ENCODE measurements at regions not wholly inside any gene's neighbourhood (a gene's known extent, or its start where the extent isn't known, plus 50 kb on each side); places are given as distances from the start of the nearest gene placed in this dataset.

DNA sequence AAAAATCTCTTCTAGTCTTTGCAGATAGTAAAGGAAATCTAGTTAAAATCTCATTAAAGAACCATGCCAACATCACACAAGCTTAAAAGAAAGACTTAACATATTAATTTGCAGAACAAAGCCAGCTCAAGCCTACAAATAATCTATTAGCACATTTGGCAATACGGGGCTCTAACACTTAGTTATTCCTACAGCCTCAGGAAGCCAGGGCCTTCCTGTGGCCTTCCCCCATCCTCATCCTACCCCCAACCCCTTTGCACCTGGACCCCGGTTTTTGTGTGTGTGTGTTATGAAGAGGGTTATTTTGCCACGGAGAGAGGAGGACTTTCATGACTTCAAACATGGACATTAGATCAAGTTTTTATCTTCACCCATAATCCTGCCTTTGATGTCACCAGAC, 64.6 kb downstream of the FOXB2 start:
- DNase-seq (ENCODE audit: low spot score) = no peak

DNA sequence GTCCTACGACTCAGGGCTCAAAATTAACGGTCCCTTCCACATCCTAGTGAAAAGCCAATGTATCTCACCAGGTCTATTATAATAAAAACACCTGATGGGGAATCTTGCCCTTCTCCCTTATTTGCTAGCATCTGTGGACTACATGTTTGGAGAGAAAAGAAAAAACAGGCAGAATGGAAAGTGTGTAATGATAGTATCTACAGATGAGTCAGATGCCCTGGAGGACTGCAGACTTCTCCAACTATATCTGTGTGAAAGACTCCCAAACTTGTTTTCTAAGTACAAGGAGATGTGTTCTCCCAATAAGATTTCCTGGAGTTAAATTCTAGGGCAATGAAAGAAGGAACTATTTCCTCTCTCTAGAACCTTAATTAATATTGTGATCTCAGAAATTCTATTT, 66.0 kb downstream of the FOXB2 start:
- DNase-seq (ENCODE audit: low spot score) = no peak

DNA sequence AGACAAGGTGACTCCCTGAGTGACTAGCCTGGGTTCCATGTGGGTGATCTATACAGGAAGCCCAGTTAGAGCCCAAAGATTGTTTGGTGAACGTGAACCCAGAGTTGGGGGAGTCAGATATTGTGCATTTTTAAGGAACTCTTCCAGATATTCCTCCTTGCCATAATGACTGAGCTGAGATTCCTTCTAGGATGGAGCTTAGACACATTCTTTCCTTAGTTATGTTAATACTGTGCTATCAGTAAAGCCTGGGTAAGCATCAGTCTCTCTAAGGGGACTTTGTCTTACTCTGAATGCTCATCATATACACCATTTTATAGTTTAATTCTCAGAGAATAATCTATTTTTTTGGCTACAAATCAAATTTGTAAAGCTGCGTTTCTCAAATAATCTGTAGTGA, 68.1 kb downstream of the FOXB2 start:
- DNase-seq (ENCODE audit: low spot score) = no peak

DNA sequence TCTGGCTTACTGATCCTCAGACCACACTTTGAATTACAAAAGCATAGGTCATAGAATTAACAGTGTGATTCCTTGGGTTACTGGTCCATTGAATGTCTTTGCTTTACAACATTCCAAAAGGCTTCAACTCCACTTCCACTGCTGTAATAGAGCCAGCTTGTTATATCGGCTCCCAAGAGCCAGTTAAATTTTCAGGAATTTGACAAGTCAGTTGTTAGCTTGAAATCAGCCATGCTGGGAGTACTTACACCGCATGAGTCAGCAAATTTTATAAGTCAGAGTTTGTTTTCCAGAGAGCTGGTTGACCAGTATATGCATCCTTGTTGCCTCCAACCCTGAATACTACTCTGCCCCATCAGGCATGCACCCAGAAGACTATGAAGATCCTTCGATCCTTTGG, 73.1 kb downstream of the FOXB2 start:
- peak; percentile 28 for DNase-seq (ENCODE audit: low spot score)

DNA sequence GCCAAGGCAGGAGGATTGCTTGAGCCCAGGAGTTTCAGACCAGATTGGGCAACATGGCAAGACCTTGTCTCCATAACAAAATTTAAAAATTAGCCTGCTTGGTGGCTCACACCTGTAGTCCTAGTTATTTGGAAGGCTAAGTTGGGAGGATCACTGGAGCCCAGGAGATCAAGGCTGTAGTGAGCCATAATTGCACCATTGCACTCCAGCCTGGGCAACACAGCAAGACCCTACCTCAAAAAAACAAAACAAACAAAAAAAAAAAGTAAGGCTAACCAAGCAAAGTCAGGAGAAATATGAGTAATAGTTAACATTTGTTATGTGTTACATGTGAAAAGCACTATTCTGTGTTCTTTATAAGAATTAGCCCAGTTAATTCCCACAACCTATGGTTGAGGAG, 74.7 kb downstream of the FOXB2 start:
- no peak for DNase-seq (ENCODE audit: low spot score)

DNA sequence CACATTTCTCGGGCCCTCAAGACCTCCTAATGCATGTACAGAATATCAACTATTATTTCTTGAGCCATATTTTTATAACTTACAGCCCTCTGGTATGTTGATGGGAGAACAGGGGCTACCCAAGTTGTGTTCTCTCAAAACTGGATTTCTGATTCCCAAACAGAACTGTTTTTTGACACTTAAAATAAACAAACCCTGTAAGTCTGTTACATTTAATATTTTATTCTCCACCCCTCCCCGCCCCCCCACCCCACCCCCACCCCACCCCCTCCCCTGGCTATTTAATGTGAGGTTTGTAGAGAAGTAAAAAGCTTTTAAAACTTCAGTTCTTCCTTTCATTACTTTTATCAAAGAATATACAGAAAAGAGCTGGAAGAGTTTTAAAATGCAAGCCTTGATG, 77.9 kb downstream of the FOXB2 start:
- DNase-seq (ENCODE audit: low spot score) = no peak

DNA sequence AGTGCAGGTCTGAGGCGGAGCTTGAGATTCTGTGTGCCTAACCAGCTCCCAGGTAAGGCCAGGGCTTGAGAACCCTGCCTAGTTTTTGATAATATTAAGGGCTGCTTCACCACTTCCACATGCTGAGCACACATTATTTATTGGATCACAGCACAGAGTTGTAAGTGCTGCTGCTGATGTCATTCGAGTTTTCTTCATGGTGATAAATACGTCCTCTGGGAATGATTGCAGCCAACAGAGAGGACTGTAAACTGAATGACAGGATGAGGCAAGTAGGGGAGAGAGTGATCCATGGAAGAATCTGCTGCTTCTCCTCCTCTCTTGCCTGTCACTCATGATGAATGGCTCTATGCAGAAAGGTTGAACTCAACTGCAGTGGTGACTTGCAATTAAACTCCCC, 77.9 kb upstream of the VPS13A start:
- no peak for DNase-seq (ENCODE audit: low spot score)

DNA sequence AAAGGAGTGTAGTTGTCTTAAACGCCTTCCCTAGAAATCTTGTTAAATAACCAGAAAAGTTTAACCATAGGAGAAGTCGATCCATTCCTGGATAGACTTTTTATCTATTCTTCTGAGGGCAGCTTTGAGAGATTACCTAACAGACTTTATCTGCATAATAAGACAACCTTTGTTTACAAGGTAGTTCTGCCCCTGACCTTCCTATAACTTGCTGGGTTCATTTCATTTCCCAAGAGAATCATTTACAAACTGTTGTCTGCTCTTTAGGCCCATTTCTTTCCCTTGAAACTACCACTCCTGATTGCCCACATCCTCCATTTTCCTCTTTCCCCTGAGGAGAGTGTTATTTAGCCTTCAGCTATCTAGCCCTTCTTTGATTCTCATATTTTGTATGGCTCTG, 65.9 kb upstream of the VPS13A start:
- DNase-seq (ENCODE audit: low spot score) = no peak

DNA sequence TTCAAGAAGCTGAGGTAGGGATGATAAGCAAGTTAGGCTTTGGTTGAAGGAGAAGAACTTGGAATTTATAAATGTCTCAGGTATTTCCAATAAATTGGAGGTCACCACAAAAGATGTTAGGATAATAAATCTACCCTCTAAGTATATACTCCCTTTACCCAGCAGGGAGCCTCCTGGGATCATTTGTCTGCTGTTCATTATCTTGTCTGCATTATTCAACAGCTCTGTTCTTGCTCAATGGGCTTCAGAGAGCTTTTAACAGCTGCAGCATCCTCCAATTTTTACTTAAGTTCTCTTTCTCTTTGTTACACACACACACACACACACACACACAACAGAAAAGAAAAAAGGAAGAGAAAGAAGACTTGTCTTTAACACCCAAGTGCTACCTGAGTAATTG, 51.7 kb upstream of the VPS13A start:
- no peak for DNase-seq (ENCODE audit: low spot score)

DNA sequence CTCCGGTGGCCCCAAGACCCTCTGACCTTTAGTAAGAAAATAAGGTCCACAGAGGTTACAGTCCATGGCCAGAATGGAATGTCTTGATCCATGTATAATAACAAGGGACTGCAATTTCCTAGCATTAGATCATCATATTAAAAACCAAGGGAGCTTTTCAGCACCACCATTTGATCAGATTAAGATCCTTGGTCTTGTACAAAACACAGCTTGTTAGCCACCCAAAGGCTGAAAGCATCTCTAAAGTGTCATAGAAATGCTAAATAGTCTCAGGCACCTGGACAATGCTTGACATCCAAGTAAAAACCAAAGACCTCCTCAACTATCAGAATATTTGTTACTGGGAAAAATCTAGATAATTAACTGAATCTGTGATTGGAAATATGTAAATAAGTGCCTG, 50.3 kb upstream of the VPS13A start:
- DNase-seq (ENCODE audit: low spot score) = no peak
